SU-DHL-6 (cell line): ENCODE measurements at regions not wholly inside any gene's neighbourhood (a gene's known extent, or its start where the extent isn't known, plus 50 kb on each side); places are given as distances from the start of the nearest gene placed in this dataset.
A peak's percentile ranks its signal among the peaks of the same experiment; 100 is the strongest.

Source experiments
- CTCF ChIP-seq: fragments of 200-600 bp; sonication (generic); IDR thresholded peaks from one replicate; pipeline ENCODE4 v1.5.1; 2017; ENCODE audit warnings: antibody characterized with exemption, mild to moderate bottlenecking, low read length, moderate library complexity; ENCODE audit not compliant: insufficient read depth, poor library complexity, severe bottlenecking
- EZH2phosphoT487 ChIP-seq: fragments of 200-600 bp; sonication (generic), shearing (Covaris generic); conservative IDR thresholded peaks from 2 replicates; pipeline ENCODE4 v1.6.1; 2018; ENCODE audit warnings: mild to moderate bottlenecking, antibody characterized with exemption, low read length, moderate library complexity, mixed read lengths

DNA sequence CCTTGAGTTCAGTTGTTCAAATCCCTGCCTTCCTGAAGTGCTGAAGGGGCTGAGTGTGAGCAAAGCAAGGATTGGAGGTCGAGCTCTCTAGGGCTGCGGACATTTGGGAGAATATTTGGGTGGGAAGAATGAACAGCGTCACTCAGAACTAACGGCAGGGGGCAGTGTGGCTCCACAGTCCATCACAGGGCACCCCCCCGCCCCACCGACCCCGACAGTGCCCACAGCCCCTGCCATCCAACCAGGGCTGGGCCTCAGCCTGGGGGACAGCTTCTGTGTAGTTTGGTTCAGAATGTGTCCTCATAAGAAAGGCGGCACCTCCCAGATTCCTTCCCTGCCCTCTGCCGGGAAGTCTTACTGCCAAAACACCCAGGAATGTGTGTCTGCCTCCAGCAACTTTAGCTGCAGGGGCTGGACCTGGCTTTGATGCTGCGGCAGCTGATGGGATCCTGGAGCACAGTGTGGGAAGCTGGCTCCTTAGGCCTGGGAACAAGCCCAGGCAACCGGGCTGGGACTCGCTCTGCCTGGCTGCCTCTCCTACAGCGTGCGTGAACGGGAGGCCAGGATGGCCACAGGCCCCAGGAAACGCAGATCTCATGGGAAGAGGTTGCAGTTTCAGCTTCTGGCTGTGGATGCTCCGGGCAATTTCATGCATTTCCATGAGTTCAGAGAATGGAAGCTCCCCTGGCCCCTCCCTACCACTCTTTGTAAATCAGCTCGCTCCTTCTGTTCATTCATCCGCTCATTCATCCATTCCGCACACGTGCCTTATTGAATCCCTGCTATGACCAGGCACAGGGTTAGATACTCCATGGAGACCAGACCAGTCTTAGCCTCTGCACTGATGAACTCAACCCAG, 104.9 kb upstream of the TMPRSS2 start:
- TF ChIP-seq CTCF = peak; percentile 40
- no peak for TF ChIP-seq EZH2phosphoT487
